GM18502 (cell line): ENCODE measurements at regions not wholly inside any gene's neighbourhood (a gene's known extent, or its start where the extent isn't known, plus 50 kb on each side); places are given as distances from the start of the nearest gene placed in this dataset.
"Not testable (repeated sequence)": the region's sequence is repeated elsewhere in the genome, so short reads cannot be mapped to it uniquely, and the experiment has no call there.

Experiments
- ATAC-seq: cut with Tn5 transposase; IDR thresholded peaks from one replicate; pipeline ENCODE4 v1.9.1; 2021; ENCODE audit warnings: mild to moderate bottlenecking; ENCODE audit not compliant: unreplicated experiment, poor library complexity

- ATAC-seq: no peak
Measured at GRCh38 chr12:76186131-76186906, 101.8 kb upstream of the NAP1L1 start.

- ATAC-seq: peak; percentile 92
Measured at GRCh38 chr12:76183459-76184186, 99.1 kb upstream of the NAP1L1 start.

- ATAC-seq: no peak
Measured at GRCh38 chr12:76180401-76181277, 96.2 kb upstream of the NAP1L1 start.

- ATAC-seq: no peak
Measured at GRCh38 chr12:76178452-76178851, 94.0 kb upstream of the NAP1L1 start.

- no peak for ATAC-seq
Measured at GRCh38 chr12:76177821-76178220, 93.3 kb upstream of the NAP1L1 start.

- ATAC-seq: no peak
Measured at GRCh38 chr12:76176940-76177339, 92.5 kb upstream of the NAP1L1 start.

- not testable (repeated sequence) for ATAC-seq
Measured at GRCh38 chr12:76175946-76176345, 91.5 kb upstream of the NAP1L1 start.

- ATAC-seq: no peak
Measured at GRCh38 chr12:76173756-76174155, 89.3 kb upstream of the NAP1L1 start.

GRCh38 chr12:76158518-76159321 lies 74.2 kb upstream of the NAP1L1 start:
- ATAC-seq: peak; percentile 97

GRCh38 chr12:76156726-76157125 lies 72.2 kb upstream of the NAP1L1 start:
- ATAC-seq: no peak

GRCh38 chr12:76156314-76156713 lies 71.8 kb upstream of the NAP1L1 start:
- ATAC-seq: no peak

- ATAC-seq: no peak
Measured at GRCh38 chr12:76155157-76155670, 70.7 kb upstream of the NAP1L1 start.

GRCh38 chr12:76153616-76154015 lies 69.1 kb upstream of the NAP1L1 start:
- ATAC-seq: no peak

- peak; percentile 97 for ATAC-seq
Measured at GRCh38 chr12:76152181-76152807, 67.8 kb upstream of the NAP1L1 start.

GRCh38 chr12:76144245-76144549 lies 59.7 kb upstream of the NAP1L1 start:
- ATAC-seq: peak; percentile 28

GRCh38 chr12:76143343-76144244 lies 59.1 kb upstream of the NAP1L1 start:
- ATAC-seq: peak; percentile 98

GRCh38 chr12:76142305-76142704 lies 57.8 kb upstream of the NAP1L1 start:
- no peak for ATAC-seq

GRCh38 chr12:76138656-76139055 lies 54.2 kb upstream of the NAP1L1 start:
- ATAC-seq: no peak
